GM19395 (cell line): ENCODE measurements at regions not wholly inside any gene's neighbourhood (a gene's known extent, or its start where the extent isn't known, plus 50 kb on each side); places are given as distances from the start of the nearest gene placed in this dataset.
A peak's percentile ranks its signal among the peaks of the same experiment; 100 is the strongest.

Experiments
- ATAC-seq: cut with Tn5 transposase; IDR thresholded peaks from one replicate; pipeline ENCODE4 v1.9.1; 2021; ENCODE audit warnings: mild to moderate bottlenecking, moderate library complexity; ENCODE audit not compliant: unreplicated experiment

- ATAC-seq = no peak
Observed at GRCh38 chr6:102562713-102563112, 1169.2 kb downstream of the GRIK2 start.

GRCh38 chr6:102553214-102553613 lies 1159.7 kb downstream of the GRIK2 start:
- no peak for ATAC-seq

GRCh38 chr6:102549221-102549874 lies 1155.8 kb downstream of the GRIK2 start:
- ATAC-seq = no peak

- ATAC-seq = no peak
Observed at GRCh38 chr6:102525336-102525735, 1131.8 kb downstream of the GRIK2 start.

DNA sequence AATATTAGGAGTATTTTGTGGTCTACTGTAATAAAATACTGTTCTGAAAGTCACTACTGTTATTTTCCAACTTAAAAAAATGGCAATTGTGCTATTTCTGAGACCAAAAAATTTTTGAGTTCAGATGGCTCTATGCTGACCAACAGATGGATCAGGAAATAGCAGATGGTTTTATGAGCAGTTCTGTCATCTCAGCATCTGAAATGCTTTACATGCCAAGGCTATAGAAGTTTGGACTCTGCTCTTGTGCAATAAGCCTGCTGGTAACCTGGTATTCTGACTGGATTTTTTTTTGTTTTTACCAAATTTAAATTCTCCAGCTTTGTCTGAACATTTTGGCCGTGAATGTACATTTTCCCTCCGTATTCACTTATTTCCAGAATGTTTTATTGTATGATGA lies 1127.5 kb downstream of the GRIK2 start:
- ATAC-seq = no peak

DNA sequence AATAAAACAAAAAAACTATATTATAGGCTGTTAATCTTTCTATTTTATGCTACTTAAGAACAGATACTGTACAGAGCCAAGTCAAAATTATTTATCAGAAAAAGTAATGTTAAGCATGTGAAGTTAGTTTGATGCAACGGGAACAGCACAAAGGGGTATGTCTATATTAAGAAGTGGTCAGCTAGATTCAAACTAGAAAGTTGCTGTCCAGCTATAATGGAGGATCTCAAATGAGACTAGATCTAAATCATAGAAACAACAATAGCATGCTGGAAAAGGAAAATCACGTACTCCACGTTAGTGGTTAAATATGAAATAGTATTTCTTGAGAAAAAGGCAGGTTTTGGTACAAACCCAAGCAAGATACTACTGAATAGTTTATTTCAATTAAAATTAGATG lies 1124.0 kb downstream of the GRIK2 start:
- ATAC-seq = no peak

- peak; percentile 55 for ATAC-seq
Observed at GRCh38 chr6:102501615-102502014, 1108.1 kb downstream of the GRIK2 start.

GRCh38 chr6:102494808-102495207 lies 1101.3 kb downstream of the GRIK2 start:
- no peak for ATAC-seq

GRCh38 chr6:102493485-102493884 lies 1100.0 kb downstream of the GRIK2 start:
- no peak for ATAC-seq

GRCh38 chr6:102488729-102489128 lies 1095.2 kb downstream of the GRIK2 start:
- ATAC-seq = no peak

DNA sequence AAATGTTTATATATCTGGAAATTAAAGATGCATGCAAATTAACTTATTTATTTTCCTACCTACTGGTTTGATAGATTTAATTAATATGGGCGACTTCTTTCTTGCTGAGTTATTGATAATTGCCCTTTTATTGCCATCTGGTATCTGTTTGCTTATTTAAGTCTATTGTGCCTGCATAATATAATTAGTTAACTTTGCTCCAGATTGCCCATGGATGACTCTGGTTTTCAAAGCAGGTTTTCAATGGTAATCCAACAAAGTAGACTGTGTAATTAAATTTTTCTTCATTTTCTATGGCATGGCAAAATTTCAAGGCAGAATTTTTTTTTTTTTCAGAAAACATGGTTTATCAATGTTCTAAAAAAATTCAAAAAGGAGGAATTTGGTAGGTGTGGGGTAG lies 1092.0 kb downstream of the GRIK2 start:
- no peak for ATAC-seq

DNA sequence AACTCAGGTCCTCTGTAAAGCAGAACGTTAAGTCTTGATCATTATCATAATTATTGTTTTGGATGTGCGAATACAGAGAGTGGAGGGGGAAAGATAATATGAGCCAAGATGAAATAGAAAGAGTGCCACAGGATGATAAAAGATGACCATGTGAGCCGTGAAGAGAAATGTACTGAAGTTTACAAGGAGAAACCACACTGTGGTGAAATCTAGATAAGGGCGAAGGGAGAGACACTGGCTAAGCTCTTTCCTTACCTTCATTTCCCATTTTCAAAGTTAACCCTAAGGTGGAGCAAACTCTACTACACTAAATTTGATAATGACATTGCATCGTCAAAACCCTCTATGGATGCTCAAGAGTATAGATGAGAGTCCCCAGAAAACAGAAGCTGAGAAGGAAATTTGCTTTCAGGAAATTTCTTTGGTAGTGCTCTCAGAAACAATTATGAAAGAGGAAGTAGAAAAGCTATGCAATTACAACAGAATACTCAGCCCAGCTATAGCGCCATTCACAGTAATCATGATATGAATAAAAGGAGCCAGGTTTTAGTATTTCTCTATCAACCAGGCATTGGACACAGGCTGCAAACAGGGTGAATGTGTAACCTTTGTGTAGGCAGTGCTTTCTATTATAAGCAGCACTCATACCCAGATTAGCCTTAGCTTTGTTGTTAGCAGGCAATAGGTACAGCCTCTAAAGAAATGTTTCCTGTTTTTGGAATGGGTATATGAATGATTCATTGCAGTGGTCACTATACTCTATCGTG lies 1080.7 kb downstream of the GRIK2 start:
- ATAC-seq = no peak

- ATAC-seq = no peak
Observed at GRCh38 chr6:102458990-102459389, 1065.5 kb downstream of the GRIK2 start.

DNA sequence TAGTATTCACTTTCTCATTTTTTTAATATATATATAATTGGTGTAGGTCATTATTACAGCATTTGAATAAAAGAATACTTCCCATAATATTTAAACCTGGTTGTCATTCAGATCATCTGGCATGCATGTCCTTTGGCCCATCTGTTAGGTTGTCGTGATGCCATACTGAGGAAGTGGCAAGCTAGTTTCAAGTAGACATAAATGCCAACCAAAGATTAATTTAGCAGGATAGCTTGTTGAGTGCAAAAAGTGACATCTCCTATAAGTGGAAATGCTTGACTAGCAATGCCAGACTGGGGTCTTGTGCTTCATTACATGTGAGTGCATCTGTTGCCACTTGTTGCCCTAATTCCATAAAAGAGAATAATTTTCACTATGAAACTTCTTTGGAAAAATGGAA lies 1044.7 kb downstream of the GRIK2 start:
- no peak for ATAC-seq

- no peak for ATAC-seq
Observed at GRCh38 chr6:102417368-102417998, 1024.0 kb downstream of the GRIK2 start.

DNA sequence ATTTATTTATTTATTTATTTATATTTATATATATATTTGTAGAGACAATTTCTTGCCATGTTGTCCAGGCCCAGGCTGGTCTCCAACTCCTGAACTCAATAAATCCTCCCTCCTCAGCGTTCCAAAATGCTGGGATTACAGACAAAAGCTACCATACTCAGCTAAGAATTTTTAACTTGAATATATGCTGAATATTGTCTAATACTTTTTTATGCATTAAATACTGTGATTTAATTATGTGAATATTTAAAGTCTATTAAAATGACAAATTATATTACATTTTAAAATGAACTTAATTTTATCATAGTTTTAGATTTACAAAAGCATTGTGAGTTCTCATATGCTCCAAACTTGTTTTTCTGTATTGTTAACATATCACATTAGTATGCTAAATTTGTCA lies 1022.4 kb downstream of the GRIK2 start:
- ATAC-seq = no peak

- ATAC-seq = no peak
Observed at GRCh38 chr6:102411796-102412195, 1018.3 kb downstream of the GRIK2 start.

DNA sequence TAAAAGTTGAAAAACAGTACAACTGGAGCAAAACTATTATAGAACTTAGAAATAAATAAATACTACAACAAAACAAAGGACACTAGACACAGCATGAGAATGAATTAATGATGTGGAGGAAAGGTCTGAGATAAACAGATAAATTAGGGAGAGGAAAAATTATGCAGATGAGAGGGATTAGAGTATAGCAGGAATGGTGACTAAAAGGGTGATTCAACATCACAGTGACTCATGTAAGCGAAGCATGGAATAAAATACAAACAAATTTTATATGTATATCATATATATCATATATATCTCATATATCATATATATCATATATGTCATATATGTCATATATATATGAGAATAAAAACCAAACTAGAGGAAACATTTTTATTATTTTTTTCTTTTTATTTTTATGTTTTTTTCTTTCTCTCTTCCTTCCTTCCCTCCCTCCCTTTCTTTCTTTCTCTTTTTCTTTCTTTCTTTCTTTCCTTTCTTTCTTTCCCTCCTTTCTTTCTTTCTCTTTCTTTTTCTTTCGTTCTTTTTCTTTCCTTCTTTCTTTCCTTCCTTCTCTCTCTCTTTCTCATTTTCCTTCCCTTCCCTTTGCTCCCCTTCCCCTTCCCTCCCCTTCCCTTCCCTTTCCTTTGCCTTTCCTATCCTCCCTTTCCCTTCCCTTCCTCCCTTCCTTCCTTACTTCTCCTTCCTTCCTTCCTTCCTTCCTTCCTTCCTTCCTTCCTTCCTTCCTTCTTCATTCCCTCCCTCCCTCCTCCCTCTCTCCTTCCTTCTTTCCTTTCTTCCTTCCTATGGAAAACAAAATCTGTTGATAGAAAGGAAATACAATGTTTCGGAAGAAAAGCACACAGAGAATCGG lies 1014.6 kb downstream of the GRIK2 start:
- no peak for ATAC-seq

GRCh38 chr6:102405860-102406259 lies 1012.4 kb downstream of the GRIK2 start:
- no peak for ATAC-seq

DNA sequence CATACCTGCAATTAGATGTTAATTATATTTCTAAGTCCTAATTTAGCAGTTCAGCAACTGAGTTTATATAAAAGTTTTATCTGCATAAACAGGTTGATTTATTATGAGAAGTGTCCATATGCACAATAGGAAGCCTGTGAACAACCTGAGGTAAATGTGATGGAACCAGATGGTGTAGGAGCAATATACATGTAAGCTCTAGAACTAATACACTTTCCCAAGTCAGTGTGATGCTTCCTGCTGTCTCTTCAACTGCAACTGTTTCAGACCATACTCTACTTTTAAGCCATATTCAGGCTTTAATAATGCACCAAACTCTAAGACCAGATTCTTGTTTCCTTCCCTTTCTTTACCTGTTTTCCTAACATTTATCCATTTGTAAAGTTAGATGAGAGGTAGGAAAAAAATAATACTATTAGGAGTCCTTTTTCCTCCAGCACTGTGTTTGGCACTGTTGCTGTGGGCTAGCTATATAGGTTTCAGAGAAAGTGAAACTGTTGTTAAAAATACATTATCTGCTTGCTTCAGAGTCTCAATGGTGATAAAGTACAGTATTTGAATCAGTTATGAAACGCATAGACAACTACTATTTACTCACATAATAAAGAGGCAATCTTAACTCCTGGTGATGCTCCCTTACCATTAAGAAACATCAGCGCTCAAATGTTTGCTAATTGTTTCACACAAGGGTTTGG lies 1009.3 kb downstream of the GRIK2 start:
- ATAC-seq = no peak
